Colonic mucosa (tissue), 4 donors: ENCODE measurements at regions not wholly inside any gene's neighbourhood (a gene's known extent, or its start where the extent isn't known, plus 50 kb on each side); places are given as distances from the start of the nearest gene placed in this dataset.

Experiments used
- DNase-seq: peaks from one replicate; pipeline ENCODE4 v3.0.0-alpha.2; 2020
- H3K27ac ChIP-seq: fragments of 200-600 bp; one replicate; pipeline ENCODE4 v1.8.0; 2021
- H3K27me3 ChIP-seq: fragments of 200-600 bp; one replicate; pipeline ENCODE4 v1.8.0; 2021
- H3K36me3 ChIP-seq: fragments of 200-600 bp; one replicate; pipeline ENCODE4 v1.8.0; 2021
- H3K4me1 ChIP-seq: fragments of 200-600 bp; one replicate; pipeline ENCODE4 v1.8.0; 2021; ENCODE audit warnings: mild to moderate bottlenecking
- H3K4me3 ChIP-seq: fragments of 200-600 bp; one replicate; pipeline ENCODE4 v1.8.0; 2021
- H3K9ac ChIP-seq, 2 donors: one replicate each; pipeline ENCODE4 v1.7.0; 2013; ENCODE audit warnings: control low read depth in 2 of 2, low read depth in 2 of 2, low read length in 2 of 2
- H3K9me3 ChIP-seq: fragments of 200-600 bp; one replicate; pipeline ENCODE4 v1.8.0; 2021
- CTCF ChIP-seq: fragments of 200-600 bp; IDR thresholded peaks from one replicate; pipeline ENCODE4 v1.8.0; 2022; ENCODE audit warnings: antibody characterized with exemption, mild to moderate bottlenecking
- intact Hi-C: fragments of 100-400 bp; cut with DNase I; formaldehyde crosslinking; loops from one replicate; pipeline ENCODE4 v1.14.1; 2022
- donor health status: healthy.
- donor health status: DM: no; HTN: no; CAD: no.
- donor health status: DM: no; HTN: no; CAD: no.

- H3K27ac ChIP-seq = no peak overlapping the region
- intact Hi-C loops = no loop called here
- H3K36me3 ChIP-seq = no peaks in the 10 kb centered on the region
- TF ChIP-seq CTCF = no peak
- H3K9me3 ChIP-seq = no peaks in the 10 kb centered on the region
- no peak overlapping the region for H3K4me3 ChIP-seq
- DNase-seq = no peak
- no peaks in the 10 kb centered on the region for H3K4me1 ChIP-seq
- H3K9ac ChIP-seq = no peak overlapping the region
- H3K27me3 ChIP-seq = no peaks in the 10 kb centered on the region
These were observed 205.6 kb downstream of the FRK start for GRCh38 chr6:115854866-115855665.

- intact Hi-C loops = no loop called here
- DNase-seq = no peak
- no peak for TF ChIP-seq CTCF
- Histone ChIP-seq H3K4me1 (no peaks in the 10 kb centered on the region), H3K9me3 (no peaks in the 10 kb centered on the region), H3K4me3 (no peak overlapping the region), H3K27ac (no peak overlapping the region), H3K27me3 (no peaks in the 10 kb centered on the region), H3K9ac (no peak overlapping the region), H3K36me3 (no peaks in the 10 kb centered on the region)
These were observed 213.0 kb downstream of the FRK start for GRCh38 chr6:115847671-115848070.

GRCh38 chr6:115843945-115844344 lies 216.7 kb downstream of the FRK start:
- no peak for TF ChIP-seq CTCF
- Histone ChIP-seq H3K36me3 (no peaks in the 10 kb centered on the region), H3K9ac (no peak overlapping the region), H3K27ac (no peak overlapping the region), H3K27me3 (no peaks in the 10 kb centered on the region), H3K4me1 (no peaks in the 10 kb centered on the region), H3K4me3 (no peak overlapping the region), H3K9me3 (no peaks in the 10 kb centered on the region)
- intact Hi-C loops = no loop called here
- no peak for DNase-seq

- TF ChIP-seq CTCF = no peak
- intact Hi-C loops = no loop called here
- no peak overlapping the region for H3K4me3 ChIP-seq
- H3K9me3 ChIP-seq = no peaks in the 10 kb centered on the region
- H3K9ac ChIP-seq = no peak overlapping the region
- no peaks in the 10 kb centered on the region for H3K27me3 ChIP-seq
- H3K36me3 ChIP-seq = no peaks in the 10 kb centered on the region
- DNase-seq = no peak
- H3K27ac ChIP-seq = no peak overlapping the region
- H3K4me1 ChIP-seq = no peaks in the 10 kb centered on the region
These were observed 218.4 kb downstream of the FRK start for GRCh38 chr6:115842338-115842737.

- Histone ChIP-seq H3K9me3 (no peaks in the 10 kb centered on the region), H3K36me3 (no peaks in the 10 kb centered on the region), H3K4me1 (no peaks in the 10 kb centered on the region), H3K27me3 (no peaks in the 10 kb centered on the region), H3K9ac (no peak overlapping the region), H3K4me3 (no peak overlapping the region), H3K27ac (no peak overlapping the region)
- intact Hi-C loops = no loop called here
- no peak for DNase-seq
- no peak for TF ChIP-seq CTCF
These were observed 221.0 kb downstream of the FRK start for GRCh38 chr6:115839583-115840181.
